ENCODE measurements at regions not wholly inside any gene's neighbourhood (a gene's known extent, or its start where the extent isn't known, plus 50 kb on each side); places are given as distances from the start of the nearest gene placed in this dataset.
"Not testable (repeated sequence)": the region's sequence is repeated elsewhere in the genome, so short reads cannot be mapped to it uniquely, and the experiment has no call there.

DNA sequence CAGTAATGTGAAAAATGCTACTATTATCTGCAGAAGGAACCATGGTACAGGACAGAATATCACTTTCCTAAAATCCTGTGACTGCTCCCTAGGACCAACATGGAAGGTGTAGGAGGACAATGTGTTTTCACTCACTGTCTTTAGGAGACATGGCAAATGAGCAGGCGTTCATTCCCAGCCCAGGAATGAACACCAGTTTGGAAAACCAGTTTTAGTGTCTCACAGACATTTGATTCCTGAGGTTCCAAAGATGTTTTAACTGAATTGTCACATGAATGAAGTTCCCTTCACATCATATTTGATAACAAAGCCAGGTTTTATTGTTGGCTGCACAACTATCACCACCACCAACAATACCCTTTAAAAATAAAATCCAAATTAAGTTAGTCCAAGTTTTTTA is 178.2 kb downstream of the ENC1 start:
- no peak for DNase-seq

DNA sequence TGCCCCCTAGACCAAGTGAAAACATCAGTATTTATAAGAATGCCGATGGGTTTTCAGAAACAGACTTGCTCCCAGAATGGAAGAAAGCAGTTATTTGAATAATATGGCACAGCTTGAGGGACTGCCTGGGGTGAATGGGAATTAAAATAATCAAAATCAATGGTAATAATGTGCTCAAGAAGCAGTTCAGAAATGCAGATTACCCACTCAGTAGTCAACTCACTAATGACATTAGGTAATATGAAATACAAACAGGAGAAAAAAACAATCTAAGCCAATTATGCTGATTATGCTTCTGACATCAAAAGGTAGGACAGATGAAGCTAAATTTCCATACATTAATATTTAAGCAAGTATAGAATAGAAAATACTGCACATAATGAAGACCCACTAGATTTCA is 179.3 kb downstream of the ENC1 start:
- DNase-seq = no peak

DNA sequence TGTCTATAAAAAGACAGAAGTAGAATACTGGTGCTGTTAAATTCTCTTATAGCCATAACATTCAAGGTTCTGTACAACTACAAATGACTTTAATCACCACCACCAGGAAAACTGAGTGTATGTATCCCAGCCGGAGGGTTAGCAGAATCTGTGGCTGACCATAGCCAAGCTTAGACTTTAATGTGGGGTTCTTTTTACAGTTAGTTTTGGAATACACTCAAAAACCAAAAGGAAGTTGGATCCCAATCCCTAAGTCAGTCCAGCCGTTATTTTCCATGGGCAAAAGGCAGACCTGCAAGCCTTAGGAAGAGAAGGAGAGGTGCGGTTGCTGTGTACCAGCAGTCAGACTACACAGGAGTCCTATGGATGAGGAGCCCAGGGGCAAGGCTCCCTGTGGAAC is 179.8 kb downstream of the ENC1 start:
- no peak for DNase-seq

DNA sequence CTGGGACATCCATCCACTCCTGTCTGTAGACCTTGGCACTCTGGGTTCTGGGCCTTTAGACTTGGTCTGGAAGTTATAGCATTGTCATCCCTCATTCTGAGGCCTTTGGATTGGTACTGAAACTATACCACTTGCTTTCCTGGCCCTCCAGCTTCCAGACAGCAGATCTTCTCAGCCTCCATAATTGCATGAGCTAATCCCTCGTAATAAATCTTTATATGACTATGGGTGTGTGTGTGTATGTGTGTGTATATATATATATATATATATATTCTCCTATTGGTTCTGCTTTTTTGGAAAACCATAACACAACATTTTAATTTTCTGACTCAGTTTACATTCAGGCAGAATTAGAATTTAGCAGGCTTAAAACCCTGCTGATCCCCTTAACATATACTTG is 180.5 kb downstream of the ENC1 start:
- no peak for DNase-seq

DNA sequence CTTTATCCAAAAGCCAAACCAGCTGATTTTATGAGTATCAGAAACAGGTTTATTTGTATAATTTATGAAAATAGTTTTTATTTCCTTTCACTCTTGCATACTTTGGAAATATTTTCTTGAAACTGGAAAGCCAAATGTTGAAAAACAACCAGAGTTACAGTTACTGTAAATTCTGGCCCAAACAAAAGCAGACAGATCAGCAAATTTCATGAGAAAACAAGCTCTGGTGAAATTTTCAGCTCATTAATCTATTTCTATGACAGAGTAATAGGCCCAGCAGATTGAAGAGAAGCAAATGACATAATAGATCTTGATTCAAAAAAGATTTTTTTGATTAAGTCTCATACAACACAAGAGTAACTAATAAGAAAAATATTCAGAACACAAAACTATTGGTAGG is 182.7 kb downstream of the ENC1 start:
- DNase-seq = no peak

DNA sequence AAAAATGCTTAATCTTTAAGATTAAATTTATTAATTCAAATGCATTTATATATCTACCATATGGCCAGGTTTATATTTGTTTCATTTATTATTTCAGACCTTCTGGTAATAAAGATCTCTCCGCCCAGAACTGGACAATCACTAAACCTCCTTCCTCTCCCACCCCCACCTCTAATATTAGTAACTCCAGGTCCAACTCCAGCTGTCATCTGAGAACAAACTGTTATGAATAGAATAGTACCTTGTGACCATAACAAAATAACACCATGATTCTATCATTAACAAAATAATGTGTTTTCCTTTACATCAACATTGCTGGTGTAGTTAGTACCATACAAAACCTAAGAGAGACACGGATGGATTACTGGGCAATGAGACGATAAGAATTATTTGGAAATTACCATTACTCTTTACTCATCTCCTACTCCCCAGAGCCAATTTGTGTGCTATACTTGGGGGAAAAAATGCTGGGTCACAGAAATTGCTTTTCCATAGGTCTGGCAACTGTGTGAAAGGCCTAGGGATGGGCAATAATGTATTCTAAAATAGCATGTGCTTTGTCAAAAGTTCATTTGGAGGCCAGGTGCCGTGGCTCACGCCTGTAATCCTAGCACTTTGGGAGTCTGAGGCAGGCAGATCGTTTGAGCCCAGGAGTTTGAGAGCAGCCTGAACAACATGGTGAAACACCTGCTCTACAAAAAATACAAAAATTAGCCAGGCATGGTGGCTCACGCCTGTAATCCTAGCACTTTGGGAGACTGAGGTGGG is 186.1 kb downstream of the ENC1 start:
- DNase-seq = no peak

DNA sequence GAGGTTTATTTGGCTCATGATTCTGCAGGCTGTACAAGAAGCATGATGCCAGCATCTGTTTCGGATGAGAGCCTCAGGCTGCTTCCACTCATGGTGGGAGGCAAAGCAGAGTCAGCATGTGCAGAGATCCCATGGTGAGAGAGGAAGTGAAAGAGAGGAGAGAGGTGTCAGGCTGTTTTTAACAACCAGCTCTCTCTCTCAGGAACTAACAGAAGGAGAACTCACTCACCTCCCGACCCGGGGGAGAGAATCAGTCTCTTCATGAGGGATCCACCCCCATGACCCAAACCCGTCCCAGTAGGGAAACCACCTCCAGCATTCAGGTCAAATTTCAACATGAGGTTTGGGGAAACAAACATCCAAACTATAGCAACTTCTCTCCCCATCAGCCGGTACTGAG is 187.7 kb downstream of the ENC1 start:
- no peak for DNase-seq

DNA sequence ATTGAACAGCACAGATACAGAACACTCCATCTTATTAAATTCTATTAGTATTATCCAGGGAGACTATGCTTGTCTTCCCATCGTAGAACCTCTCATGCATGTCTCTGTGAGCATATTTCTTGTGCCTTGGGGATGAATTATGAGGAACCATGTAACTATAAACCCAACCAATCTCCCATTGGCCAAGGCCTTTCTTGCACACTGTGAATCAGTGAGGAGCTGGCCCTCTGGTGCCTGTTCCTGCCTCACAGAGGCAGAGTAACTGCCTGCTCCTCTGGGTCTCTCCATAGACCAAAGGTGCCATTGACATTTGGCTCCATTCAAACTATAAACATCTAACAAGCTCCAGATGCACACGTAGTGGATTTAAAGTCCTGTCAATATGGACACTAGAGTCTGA is 190.4 kb downstream of the ENC1 start:
- no peak for DNase-seq

DNA sequence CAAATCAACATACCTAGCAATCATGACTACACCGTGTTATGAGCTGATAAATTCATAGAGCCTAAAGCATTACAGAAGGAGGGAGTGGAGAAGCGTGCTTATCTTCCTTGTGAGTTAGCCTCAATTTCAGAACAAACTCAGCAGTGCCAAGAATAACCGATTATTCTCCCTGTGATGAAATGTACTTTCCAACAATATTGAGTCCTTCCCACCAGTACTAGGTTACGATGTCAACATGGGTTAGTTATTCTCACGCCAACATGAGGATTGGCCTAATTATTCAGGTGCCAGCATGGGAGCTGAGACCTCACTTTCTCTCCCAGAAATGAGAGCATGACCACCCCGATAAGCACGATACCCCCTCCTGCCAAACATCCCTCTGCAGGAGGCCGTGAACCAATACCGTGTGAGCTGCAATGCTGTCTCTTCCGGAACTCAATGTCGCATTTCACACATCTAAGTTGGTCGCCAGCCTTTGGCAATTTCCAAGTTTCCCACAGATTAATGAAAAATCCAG is 193.7 kb downstream of the ENC1 start:
- no peak for DNase-seq

DNA sequence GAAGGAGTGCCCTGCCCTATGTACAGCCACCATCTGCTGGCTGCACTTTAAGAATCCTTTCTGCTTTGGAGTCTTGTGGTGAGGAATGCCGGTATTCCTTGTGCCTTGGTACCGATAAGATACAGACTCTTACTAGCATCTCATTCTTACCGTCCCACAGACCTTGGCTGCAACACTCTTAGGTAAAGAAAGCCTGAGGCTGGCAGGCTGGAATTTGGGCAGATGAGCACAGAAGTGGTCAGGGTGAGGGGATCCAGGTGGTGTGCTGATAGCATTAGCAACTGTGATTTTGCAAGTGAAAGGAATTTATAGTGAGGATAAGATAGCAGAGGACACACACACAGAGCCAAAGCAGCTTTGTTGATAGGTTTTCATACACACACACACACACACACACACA is 198.1 kb downstream of the ENC1 start:
- DNase-seq = no peak

DNA sequence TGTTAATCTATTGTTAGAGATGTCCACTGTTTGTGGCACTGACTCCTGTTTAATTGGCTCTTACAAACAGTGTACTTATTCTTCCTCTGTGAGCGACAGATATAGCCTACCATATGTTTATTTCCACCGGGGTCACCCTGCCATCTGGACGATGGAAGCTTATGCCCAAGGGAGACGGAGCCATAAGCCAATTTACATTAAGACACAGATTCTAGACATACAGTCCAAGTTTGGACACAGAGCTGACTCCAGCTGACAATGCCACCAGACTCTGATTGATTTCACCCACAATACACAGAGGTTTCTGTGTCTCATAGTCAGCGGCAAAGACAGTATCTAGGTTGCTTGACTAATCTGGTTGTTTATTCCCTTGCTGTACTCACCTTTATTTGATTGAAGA is 198.9 kb downstream of the ENC1 start:
- no peak for DNase-seq

DNA sequence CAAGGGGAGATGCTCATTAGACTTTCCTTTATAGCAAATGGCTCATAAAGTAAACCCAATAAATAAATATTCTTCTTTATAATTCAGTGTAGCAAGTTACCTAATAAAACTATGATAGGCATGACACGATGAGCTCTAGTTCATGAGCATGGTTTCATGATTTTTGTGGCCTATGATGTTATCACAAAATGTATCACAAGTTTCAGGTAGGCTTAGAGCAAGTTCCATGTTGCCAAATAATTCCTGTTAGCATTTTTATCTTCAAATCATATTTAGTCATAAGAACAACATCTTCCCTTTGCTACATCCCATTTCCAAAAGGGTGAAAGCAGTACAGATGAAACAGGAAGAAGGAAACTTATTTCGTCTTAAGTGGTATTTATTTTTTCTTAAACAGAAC is 200.2 kb downstream of the ENC1 start:
- DNase-seq = no peak

DNA sequence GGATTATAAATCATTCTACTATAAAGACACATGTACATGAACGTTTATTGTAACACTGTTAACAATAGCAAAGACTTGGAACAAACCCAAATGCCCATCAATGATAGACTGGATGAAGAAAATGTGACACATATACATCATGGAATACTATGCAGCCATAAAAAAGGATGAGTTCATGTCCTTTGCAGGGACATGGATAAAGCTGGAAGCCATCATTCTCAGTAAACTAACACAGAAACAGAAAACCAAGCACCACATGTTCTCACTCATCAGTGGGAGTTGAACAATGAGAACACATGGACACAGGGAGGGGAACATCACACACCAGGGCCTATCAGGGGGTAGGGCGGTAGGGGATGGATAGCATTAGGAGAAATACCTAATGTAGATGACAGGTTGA is 202.7 kb downstream of the ENC1 start:
- DNase-seq = not testable (repeated sequence)

DNA sequence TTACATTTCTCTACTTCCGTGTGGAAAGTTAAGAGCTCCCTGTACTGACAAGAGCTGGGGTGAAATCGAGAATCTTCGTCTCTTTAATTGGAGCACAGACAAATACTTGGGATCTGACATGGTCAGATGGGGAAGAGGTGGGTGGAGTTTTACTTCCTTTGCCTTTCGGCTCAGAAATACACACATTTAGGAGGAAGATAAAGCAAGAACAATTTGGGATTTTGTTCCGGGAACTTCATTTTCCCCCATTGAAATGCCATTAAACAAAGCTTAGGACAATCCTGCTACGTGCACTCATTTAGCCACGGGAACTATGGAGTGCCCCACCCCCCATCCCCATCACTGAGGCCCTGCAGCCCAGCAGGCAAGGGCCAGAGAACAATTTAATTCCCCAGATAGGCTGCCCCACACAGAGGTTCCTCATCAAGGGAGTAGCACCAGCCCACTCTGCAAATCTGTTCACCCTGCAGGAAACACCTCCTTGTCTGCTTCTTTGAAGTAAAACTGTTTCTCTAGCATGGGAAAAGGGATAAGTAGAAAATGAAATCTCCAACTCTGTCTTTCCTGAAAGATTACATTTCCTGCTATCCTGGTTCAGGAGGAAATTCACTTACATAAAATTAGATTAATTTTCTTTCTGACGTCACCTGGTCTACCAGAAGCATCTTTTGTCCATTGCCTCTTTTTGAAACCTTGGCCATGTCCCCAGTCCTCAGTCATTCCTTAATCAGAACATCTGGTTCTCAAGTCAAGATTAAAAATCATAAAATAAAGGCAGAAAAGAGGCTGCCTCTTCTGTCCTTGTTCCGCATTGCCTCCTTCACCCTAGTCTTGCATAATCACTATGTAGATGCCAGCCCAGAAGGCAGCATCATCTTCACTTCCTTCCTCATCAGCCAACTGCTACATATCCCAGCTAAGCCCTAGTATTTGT is 206.4 kb downstream of the ENC1 start:
- no peak for DNase-seq

DNA sequence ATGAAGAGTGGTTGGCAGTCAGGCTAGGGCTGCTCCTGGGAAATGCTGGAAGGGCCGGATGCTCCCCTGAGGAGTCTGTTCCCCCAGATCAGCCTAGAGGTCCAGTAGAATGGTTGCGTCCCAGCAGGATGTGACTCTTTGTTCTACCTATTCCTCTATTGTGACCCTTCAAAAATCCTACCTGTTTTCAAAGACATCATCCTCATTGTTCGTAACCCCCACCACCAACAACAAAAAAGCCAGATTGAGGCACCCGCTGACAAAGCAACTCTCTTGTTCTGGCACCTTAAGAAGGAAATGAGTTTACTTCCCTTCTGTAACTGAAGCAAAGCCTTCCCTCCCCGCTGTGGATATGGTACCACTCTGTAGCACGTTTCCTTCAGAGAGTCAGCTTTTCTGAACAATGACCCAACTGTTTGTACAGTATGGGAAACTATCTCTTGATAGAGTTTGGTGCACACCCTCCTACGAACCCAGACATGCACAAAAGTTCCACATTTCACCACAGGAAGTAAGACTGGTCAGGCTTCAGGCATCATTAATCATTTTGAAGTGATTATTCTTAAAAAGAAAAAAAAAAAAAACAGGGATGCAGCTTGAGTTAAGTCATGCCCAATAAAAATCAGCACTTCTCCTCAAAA is 207.2 kb downstream of the ENC1 start:
- DNase-seq = no peak

DNA sequence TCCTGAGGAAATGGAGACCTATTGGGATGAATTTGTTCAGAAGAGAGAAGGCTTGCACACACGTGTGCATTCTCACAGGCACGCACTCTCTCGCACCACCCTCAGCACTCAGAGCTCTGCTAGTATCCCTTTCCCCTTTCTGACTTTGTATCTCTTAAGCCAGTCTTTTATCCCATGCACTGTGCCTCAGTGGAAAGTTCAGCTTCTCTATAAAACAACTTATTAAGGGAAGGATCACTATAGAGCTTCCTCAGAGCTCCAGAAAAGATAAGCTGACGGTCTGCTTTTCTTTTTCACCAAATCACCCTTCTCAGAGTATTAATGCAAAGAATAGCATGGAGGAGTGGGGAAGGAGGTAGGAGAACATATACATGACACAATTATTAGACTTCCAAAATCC is 207.8 kb downstream of the ENC1 start:
- no peak for DNase-seq

DNA sequence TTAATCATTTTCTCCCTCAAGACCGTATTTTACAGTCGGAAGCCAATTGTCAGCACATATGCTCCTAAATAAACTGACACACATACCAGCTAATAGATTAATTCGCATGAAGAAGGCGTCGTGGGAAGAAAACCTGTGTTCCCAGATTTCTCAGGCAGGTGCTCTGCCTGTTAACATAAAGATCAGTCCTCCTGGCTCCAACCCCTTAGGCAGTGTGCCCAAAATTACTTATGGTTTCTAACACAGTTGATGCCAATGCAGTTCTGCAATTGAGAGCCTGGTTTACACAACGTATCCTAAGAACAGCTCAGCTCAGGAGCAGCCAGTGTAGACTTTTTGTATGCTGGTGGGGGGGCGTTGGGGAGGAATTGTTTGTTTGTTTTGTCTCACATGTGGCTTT is 208.3 kb downstream of the ENC1 start:
- DNase-seq = no peak

DNA sequence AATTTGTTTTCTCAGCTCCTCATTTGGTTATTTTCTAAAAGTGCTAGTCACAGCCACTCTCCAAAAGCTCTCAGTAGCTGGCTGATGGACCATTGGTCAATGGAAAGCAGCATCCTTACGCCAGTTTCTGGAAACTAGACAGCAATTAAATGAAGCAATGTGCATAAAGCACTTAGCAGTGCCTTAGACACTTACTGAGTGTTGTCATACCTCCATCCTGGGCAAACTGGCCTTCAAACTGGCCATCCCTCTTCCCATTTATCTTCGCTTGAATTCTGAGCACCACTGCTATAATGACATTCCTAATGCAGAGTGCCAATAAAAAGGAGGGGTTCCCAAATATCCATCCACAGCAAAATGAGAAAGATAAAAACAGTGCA is 209.2 kb downstream of the ENC1 start:
- no peak for DNase-seq

DNA sequence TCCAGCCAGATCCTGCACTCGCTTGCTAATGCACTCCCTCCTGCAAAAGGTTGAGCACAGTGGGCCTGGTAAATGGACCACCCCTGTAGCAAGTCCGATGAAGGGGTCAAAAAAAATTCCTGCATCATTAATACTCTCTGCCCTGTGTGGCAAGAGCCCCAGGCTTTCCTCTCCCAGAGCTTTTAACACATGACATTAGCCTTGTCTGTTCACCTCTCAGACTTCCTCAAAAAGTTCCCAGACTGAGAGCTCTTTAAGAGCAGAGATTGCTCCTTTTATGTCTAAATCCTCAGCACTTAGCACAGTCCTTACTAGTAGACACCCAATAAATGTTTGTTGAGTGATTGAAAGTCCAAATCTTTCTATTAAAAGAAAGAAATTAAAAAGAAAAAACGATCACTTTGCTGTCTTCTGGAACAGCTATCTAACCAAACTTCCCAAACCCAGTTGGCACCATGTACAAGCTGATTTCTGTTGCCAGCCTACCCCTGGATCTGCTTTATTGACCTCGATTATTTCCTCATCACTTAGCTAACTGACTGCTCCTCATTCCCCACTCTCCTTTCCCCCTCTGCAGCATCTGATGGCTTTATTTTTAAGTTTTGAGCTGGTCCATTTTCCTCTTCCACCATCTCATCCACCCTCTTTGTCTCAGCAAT is 209.8 kb downstream of the ENC1 start:
- no peak for DNase-seq

DNA sequence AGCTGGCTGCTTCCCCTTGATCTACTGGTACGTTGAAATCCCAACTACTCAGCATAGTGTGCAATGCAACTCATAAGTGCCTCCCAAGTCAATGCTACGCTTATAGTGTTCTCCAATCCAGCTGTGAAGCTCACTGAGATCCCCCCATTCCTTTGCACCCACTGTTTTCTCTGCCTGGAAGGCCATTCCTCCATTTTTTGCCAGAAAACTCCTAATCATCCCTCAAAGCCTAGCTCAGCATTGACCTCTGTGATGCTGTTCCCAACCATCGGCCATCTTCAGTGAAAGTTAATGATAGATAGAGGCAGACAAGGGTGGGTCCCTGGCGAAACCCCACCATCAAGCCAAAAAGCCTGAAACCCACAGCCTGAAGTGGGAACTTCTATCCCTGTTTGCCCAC is 211.0 kb downstream of the ENC1 start:
- no peak for DNase-seq

DNA sequence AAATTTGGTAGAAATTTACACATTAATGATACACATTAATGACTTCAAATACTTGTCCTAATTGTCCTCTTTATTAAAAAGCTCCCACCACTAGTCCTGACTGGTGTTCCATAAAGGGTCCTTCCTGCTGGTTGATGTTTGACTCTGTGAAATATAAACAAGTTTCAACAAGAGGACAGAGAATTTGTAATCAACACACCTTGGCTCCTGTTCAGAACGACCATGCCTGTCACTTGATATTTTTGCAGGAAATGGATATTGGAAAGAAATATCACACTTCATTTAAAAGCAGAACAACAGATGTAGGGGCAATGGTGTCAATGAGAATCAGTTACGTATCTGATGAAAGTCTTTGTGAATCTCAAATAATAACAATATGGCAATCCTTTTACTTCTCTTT is 211.7 kb downstream of the ENC1 start:
- no peak for DNase-seq

DNA sequence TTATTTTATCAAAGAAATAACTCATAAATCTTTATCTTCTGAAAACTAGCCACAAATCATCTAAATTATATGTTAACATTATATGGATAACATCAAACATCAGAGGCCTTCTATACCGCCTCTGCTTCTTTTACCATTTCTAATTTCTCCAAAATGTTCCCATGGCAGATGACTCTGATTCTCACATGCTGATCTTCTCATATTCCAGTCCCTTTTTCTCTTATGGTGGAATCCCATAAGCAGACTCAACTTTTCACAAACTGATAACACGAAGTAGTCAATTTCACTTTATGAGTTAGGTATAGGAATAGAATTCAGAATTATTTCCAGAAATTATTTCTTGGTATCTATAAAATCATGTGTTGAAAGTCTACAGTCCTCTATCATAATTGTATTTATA is 212.3 kb downstream of the ENC1 start:
- DNase-seq = no peak

Data from muscle of arm (tissue), 1 donor.